GM23338 (cell line): ENCODE measurements at regions not wholly inside any gene's neighbourhood (a gene's known extent, or its start where the extent isn't known, plus 50 kb on each side); places are given as distances from the start of the nearest gene placed in this dataset.

ENCODE experiments used
- ATAC-seq: fragments of 200-7000 bp; cut with Tn5 transposase; 3 replicates; pipeline ENCODE4 v1.9.1; 2020
- DNase-seq: peaks from one replicate; pipeline ENCODE4 v3.0.0-alpha.2; 2015; ENCODE audit warnings: low spot score
- H2AFZ ChIP-seq: fragments of 200-600 bp; sonication (generic); 2 replicates; pipeline ENCODE4 v1.8.0; 2016; ENCODE audit warnings: antibody characterized with exemption, mild to moderate bottlenecking, moderate library complexity
- H3F3A ChIP-seq: fragments of 200-600 bp; sonication (generic); replicated peaks from 2 replicates; pipeline ENCODE4 v1.8.0; 2017; ENCODE audit warnings: antibody characterized with exemption, mixed run types, low read depth
- H3K27ac ChIP-seq: fragments of 200-600 bp; sonication (generic); 2 replicates; pipeline ENCODE4 v1.6.1; 2016; ENCODE audit warnings: low read depth
- H3K27me3 ChIP-seq: fragments of 200-600 bp; sonication (generic); 2 replicates; pipeline ENCODE4 v1.8.0; 2016; ENCODE audit warnings: mild to moderate bottlenecking, mixed run types, moderate library complexity; ENCODE audit not compliant: insufficient read depth
- H3K36me3 ChIP-seq: fragments of 200-600 bp; sonication (generic); 2 replicates; pipeline ENCODE4 v1.8.0; 2016; ENCODE audit warnings: mild to moderate bottlenecking; ENCODE audit not compliant: insufficient read depth
- H3K4me1 ChIP-seq: fragments of 200-600 bp; sonication (generic); 2 replicates; pipeline ENCODE4 v1.8.0; 2016; ENCODE audit warnings: mild to moderate bottlenecking, moderate library complexity; ENCODE audit not compliant: insufficient read depth
- H3K4me2 ChIP-seq: fragments of 200-600 bp; sonication (generic); 2 replicates; pipeline ENCODE4 v1.7.1; 2017; ENCODE audit warnings: mixed run types
- H3K4me3 ChIP-seq: fragments of 200-600 bp; sonication (generic); 2 replicates; pipeline ENCODE4 v1.6.1; 2016; ENCODE audit warnings: mixed run types
- H3K79me2 ChIP-seq: fragments of 200-600 bp; sonication (generic); replicated peaks from 2 replicates; pipeline ENCODE4 v1.8.0; 2017; ENCODE audit warnings: mild to moderate bottlenecking; ENCODE audit not compliant: insufficient read depth
- H3K9me2 ChIP-seq: fragments of 200-600 bp; sonication (generic); 2 replicates; pipeline ENCODE4 v1.8.0; 2017; ENCODE audit not compliant: insufficient read depth
- H4K20me1 ChIP-seq: fragments of 200-600 bp; sonication (generic); replicated peaks from 2 replicates; pipeline ENCODE4 v1.8.0; 2017; ENCODE audit warnings: mild to moderate bottlenecking; ENCODE audit not compliant: insufficient read depth
- H3K27ac Mint-ChIP-seq: 2 replicates; pipeline ENCODE4 v1.8.0; 2020; ENCODE audit warnings: inconsistent platforms, mild to moderate bottlenecking, moderate library complexity, mixed read lengths
- H3K27me3 Mint-ChIP-seq: 3 replicates; pipeline ENCODE4 v1.8.0; 2022; ENCODE audit warnings: low read depth, mild to moderate bottlenecking, moderate library complexity, mixed read lengths, inconsistent platforms; ENCODE audit not compliant: insufficient read depth, poor library complexity
- H3K36me3 Mint-ChIP-seq: 3 replicates; pipeline ENCODE4 v1.8.0; 2021; ENCODE audit warnings: low read depth, mild to moderate bottlenecking, inconsistent platforms, moderate library complexity, mixed read lengths
- H3K4me1 Mint-ChIP-seq: 3 replicates; pipeline ENCODE4 v1.8.0; 2020; ENCODE audit warnings: mild to moderate bottlenecking, inconsistent platforms, mixed read lengths
- H3K4me3 Mint-ChIP-seq: 3 replicates; pipeline ENCODE4 v1.8.0; 2021; ENCODE audit warnings: moderate library complexity, mild to moderate bottlenecking, inconsistent platforms, mixed read lengths
- H3K9me3 Mint-ChIP-seq: 3 replicates; pipeline ENCODE4 v1.8.0; 2020; ENCODE audit warnings: moderate library complexity, mild to moderate bottlenecking, inconsistent platforms, mixed read lengths
- CREB1 ChIP-seq: fragments of 250-450 bp; sonication (Bioruptor Pico); IDR thresholded peaks from 2 replicates; pipeline ENCODE4 v1.5.0; 2020; ENCODE audit warnings: low read depth, mild to moderate bottlenecking, moderate library complexity
- ETS1 ChIP-seq: IDR thresholded peaks from 2 replicates; pipeline ENCODE4 v1.6.1; 2016; ENCODE audit warnings: antibody characterized with exemption
- EZH2 ChIP-seq: fragments of 200-600 bp; sonication (generic); IDR thresholded peaks from one replicate; pipeline ENCODE4 v1.8.0; 2017; ENCODE audit warnings: antibody characterized with exemption, mild to moderate bottlenecking, low read depth; ENCODE audit not compliant: unreplicated experiment
- EZH2phosphoT487 ChIP-seq: fragments of 200-600 bp; sonication (generic); IDR thresholded peaks from one replicate; pipeline ENCODE4 v1.8.1; 2018; ENCODE audit warnings: antibody characterized with exemption; ENCODE audit not compliant: unreplicated experiment
- JUNB ChIP-seq: IDR thresholded peaks from one replicate; pipeline ENCODE4 v1.6.1; 2016; ENCODE audit warnings: antibody characterized with exemption; ENCODE audit not compliant: unreplicated experiment
- NANOG ChIP-seq: IDR thresholded peaks from 2 replicates; pipeline ENCODE4 v1.6.1; 2016; ENCODE audit warnings: antibody characterized with exemption, borderline replicate concordance
- POLR2AphosphoS5 ChIP-seq: IDR thresholded peaks from 2 replicates; pipeline ENCODE4 v1.6.1; 2016; ENCODE audit warnings: antibody characterized with exemption, low read depth
- REST ChIP-seq: IDR thresholded peaks from one replicate; pipeline ENCODE4 v1.6.1; 2018; ENCODE audit warnings: antibody characterized with exemption; ENCODE audit not compliant: unreplicated experiment
- STAT1 ChIP-seq: IDR thresholded peaks from one replicate; pipeline ENCODE4 v1.6.1; 2016; ENCODE audit warnings: antibody characterized with exemption; ENCODE audit not compliant: unreplicated experiment
- ZNF114 ChIP-seq: fragments of 250-450 bp; sonication (Bioruptor Pico); IDR thresholded peaks from 2 replicates; pipeline ENCODE4 v1.5.0; 2020; ENCODE audit warnings: mild to moderate bottlenecking, moderate library complexity
- ZNF331 ChIP-seq: fragments of 250-450 bp; sonication (Bioruptor Pico); IDR thresholded peaks from 2 replicates; pipeline ENCODE4 v1.5.0; 2020; ENCODE audit warnings: low read depth, mild to moderate bottlenecking, moderate library complexity
- TF ChIP-seq, protein P1 (sequence below), 2 experiments: fragments of 200-600 bp in 1 of 2; sonication (generic) in 1 of 2; conservative IDR thresholded peaks; 2 replicates each; pipeline versions ENCODE4 v1.5.1 to v1.6.1; 2016 to 2017; ENCODE audit warnings: antibody characterized with exemption in 2 of 2, low read depth in 2 of 2, mild to moderate bottlenecking in 2 of 2, moderate library complexity in 1 of 2
- TF ChIP-seq, protein P2 (sequence below): fragments of 250-450 bp; sonication (Bioruptor Pico); IDR thresholded peaks from 2 replicates; pipeline ENCODE4 v1.5.0; 2020; ENCODE audit warnings: mild to moderate bottlenecking, moderate library complexity

DNA sequence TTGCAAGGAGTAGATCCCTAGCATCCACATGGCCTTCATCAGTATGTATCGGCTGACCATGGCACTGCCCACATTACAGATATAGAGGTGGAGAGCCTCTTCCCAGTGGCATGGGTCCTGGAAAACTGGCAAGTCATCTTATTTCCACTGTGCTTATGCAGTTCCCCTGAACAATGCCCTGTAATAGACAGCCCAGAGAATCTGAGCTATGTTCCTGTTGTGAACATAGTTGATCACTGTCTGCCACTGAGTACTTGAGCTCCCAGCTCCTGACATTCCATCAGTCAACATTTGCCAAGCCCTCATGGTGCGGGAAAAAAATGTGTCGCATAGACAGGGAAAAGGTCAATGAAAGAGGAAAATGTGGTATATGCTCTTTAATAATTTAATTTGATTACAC, 861.9 kb downstream of the CDY2B start:
- H4K20me1 ChIP-seq, result no peaks in the 10 kb centered on the region
- no peak for ATAC-seq
- H3K27me3 ChIP-seq, result no peaks in the 10 kb centered on the region
- no peak for TF ChIP-seq STAT1
- no peak for TF ChIP-seq REST
- TF ChIP-seq EZH2phosphoT487, result no peak
- TF ChIP-seq NANOG, result no peak
- TF ChIP-seq CREB1, result no peak
- no peak for TF ChIP-seq JUNB
- no peak for TF ChIP-seq EZH2
- TF ChIP-seq ZNF114 (CRISPR knock-in tag), result no peak
- TF ChIP-seq POLR2AphosphoS5, result no peak
- TF ChIP-seq, protein P1, sequence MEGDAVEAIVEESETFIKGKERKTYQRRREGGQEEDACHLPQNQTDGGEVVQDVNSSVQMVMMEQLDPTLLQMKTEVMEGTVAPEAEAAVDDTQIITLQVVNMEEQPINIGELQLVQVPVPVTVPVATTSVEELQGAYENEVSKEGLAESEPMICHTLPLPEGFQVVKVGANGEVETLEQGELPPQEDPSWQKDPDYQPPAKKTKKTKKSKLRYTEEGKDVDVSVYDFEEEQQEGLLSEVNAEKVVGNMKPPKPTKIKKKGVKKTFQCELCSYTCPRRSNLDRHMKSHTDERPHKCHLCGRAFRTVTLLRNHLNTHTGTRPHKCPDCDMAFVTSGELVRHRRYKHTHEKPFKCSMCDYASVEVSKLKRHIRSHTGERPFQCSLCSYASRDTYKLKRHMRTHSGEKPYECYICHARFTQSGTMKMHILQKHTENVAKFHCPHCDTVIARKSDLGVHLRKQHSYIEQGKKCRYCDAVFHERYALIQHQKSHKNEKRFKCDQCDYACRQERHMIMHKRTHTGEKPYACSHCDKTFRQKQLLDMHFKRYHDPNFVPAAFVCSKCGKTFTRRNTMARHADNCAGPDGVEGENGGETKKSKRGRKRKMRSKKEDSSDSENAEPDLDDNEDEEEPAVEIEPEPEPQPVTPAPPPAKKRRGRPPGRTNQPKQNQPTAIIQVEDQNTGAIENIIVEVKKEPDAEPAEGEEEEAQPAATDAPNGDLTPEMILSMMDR (conservative IDR thresholded peaks at IDR 0.05; ENCODE audit: low read depth in 2 of 2), result no peak
- TF ChIP-seq, protein P2, sequence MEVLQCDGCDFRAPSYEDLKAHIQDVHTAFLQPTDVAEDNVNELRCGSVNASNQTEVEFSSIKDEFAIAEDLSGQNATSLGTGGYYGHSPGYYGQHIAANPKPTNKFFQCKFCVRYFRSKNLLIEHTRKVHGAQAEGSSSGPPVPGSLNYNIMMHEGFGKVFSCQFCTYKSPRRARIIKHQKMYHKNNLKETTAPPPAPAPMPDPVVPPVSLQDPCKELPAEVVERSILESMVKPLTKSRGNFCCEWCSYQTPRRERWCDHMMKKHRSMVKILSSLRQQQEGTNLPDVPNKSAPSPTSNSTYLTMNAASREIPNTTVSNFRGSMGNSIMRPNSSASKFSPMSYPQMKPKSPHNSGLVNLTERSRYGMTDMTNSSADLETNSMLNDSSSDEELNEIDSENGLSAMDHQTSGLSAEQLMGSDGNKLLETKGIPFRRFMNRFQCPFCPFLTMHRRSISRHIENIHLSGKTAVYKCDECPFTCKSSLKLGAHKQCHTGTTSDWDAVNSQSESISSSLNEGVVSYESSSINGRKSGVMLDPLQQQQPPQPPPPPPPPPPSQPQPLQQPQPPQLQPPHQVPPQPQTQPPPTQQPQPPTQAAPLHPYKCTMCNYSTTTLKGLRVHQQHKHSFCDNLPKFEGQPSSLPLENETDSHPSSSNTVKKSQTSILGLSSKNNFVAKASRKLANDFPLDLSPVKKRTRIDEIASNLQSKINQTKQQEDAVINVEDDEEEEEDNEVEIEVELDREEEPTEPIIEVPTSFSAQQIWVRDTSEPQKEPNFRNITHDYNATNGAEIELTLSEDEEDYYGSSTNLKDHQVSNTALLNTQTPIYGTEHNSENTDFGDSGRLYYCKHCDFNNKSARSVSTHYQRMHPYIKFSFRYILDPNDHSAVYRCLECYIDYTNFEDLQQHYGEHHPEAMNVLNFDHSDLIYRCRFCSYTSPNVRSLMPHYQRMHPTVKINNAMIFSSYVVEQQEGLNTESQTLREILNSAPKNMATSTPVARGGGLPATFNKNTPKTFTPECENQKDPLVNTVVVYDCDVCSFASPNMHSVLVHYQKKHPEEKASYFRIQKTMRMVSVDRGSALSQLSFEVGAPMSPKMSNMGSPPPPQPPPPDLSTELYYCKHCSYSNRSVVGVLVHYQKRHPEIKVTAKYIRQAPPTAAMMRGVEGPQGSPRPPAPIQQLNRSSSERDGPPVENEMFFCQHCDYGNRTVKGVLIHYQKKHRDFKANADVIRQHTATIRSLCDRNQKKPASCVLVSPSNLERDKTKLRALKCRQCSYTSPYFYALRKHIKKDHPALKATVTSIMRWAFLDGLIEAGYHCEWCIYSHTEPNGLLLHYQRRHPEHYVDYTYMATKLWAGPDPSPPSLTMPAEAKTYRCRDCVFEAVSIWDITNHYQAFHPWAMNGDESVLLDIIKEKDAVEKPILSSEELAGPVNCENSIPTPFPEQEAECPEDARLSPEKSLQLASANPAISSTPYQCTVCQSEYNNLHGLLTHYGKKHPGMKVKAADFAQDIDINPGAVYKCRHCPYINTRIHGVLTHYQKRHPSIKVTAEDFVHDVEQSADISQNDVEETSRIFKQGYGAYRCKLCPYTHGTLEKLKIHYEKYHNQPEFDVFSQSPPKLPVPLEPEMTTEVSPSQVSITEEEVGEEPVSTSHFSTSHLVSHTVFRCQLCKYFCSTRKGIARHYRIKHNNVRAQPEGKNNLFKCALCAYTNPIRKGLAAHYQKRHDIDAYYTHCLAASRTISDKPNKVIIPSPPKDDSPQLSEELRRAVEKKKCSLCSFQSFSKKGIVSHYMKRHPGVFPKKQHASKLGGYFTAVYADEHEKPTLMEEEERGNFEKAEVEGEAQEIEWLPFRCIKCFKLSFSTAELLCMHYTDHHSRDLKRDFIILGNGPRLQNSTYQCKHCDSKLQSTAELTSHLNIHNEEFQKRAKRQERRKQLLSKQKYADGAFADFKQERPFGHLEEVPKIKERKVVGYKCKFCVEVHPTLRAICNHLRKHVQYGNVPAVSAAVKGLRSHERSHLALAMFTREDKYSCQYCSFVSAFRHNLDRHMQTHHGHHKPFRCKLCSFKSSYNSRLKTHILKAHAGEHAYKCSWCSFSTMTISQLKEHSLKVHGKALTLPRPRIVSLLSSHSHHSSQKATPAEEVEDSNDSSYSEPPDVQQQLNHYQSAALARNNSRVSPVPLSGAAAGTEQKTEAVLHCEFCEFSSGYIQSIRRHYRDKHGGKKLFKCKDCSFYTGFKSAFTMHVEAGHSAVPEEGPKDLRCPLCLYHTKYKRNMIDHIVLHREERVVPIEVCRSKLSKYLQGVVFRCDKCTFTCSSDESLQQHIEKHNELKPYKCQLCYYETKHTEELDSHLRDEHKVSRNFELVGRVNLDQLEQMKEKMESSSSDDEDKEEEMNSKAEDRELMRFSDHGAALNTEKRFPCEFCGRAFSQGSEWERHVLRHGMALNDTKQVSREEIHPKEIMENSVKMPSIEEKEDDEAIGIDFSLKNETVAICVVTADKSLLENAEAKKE (CRISPR knock-in tag), result no peak
- no peak for TF ChIP-seq ETS1
- no peak for TF ChIP-seq ZNF331 (CRISPR knock-in tag)
- H3K4me2 ChIP-seq, result no peak overlapping the region
- DNase-seq, result no peak
- no peaks in the 10 kb centered on the region for H3F3A ChIP-seq
- no peak overlapping the region for H2AFZ ChIP-seq
- H3K79me2 ChIP-seq, result no peaks in the 10 kb centered on the region
- no peaks in the 10 kb centered on the region for H3K36me3 ChIP-seq
- H3K36me3 Mint-ChIP-seq, result no peaks in the 10 kb centered on the region; the same call in 2 of the 3 replicates
- no peak overlapping the region for H3K27ac Mint-ChIP-seq
- no peaks in the 10 kb centered on the region for H3K4me1 ChIP-seq
- peaks cover 8% of the 10 kb centered on the region; the same call in 1 of the 3 replicates for H3K4me1 Mint-ChIP-seq
- H3K9me2 ChIP-seq, result no peaks in the 10 kb centered on the region
- no peaks in the 10 kb centered on the region for H3K9me3 Mint-ChIP-seq
- no peak overlapping the region for H3K4me3 ChIP-seq
- no peak overlapping the region for H3K27ac ChIP-seq
- no peak overlapping the region for H3K4me3 Mint-ChIP-seq
- no peaks in the 10 kb centered on the region for H3K27me3 Mint-ChIP-seq
